GM23338 (cell line): ENCODE measurements at regions not wholly inside any gene's neighbourhood (a gene's known extent, or its start where the extent isn't known, plus 50 kb on each side); places are given as distances from the start of the nearest gene placed in this dataset.

Experiments
- EZH2 ChIP-seq: fragments of 200-600 bp; sonication (generic); IDR thresholded peaks from one replicate; pipeline ENCODE4 v1.8.0; 2017; ENCODE audit warnings: antibody characterized with exemption, mild to moderate bottlenecking, low read depth; ENCODE audit not compliant: unreplicated experiment
- POLR2AphosphoS5 ChIP-seq: IDR thresholded peaks from 2 replicates; pipeline ENCODE4 v1.6.1; 2016; ENCODE audit warnings: antibody characterized with exemption, low read depth

GRCh38 chr1:172973424-172973823 lies 77.3 kb downstream of the TNFSF18 start:
- no peak for TF ChIP-seq EZH2
- no peak for TF ChIP-seq POLR2AphosphoS5
